GM12865 (cell line): ENCODE measurements at regions not wholly inside any gene's neighbourhood (a gene's known extent, or its start where the extent isn't known, plus 50 kb on each side); places are given as distances from the start of the nearest gene placed in this dataset.
"Not testable (repeated sequence)": the region's sequence is repeated elsewhere in the genome, so short reads cannot be mapped to it uniquely, and the experiment has no call there.

Source experiments
- DNase-seq: peaks from one replicate; pipeline ENCODE4 v3.0.0; 2010; ENCODE audit warnings: low read depth
- H3K4me3 ChIP-seq: 2 replicates; pipeline ENCODE4 v1.5.1; 2011; ENCODE audit warnings: mild to moderate bottlenecking, low read depth, low read length, control low read depth
- CTCF ChIP-seq: IDR thresholded peaks from 2 replicates; pipeline ENCODE4 v1.5.1; 2011; ENCODE audit warnings: low read length, control low read depth, low read depth, inconsistent platforms; ENCODE audit not compliant: insufficient read depth; ENCODE audit errors: missing control alignments

GRCh38 chr4:153096344-153096743, 107.9 kb upstream of the TRIM2 start:
- TF ChIP-seq CTCF = no peak
- no peak overlapping the region for H3K4me3 ChIP-seq
- DNase-seq = no peak

GRCh38 chr4:153098427-153098826, 105.8 kb upstream of the TRIM2 start:
- no peak for TF ChIP-seq CTCF
- no peak for DNase-seq
- H3K4me3 ChIP-seq = no peak overlapping the region

GRCh38 chr4:153099391-153100140, 104.7 kb upstream of the TRIM2 start:
- H3K4me3 ChIP-seq = no peak overlapping the region
- no peak for TF ChIP-seq CTCF
- no peak for DNase-seq

- not testable (repeated sequence) for DNase-seq, H3K4me3 ChIP-seq
Observed at GRCh38 chr4:153106736-153107135, 97.5 kb upstream of the TRIM2 start.

- no peak overlapping the region for H3K4me3 ChIP-seq
- DNase-seq = no peak
- no peak for TF ChIP-seq CTCF
Observed at GRCh38 chr4:153107246-153107645, 97.0 kb upstream of the TRIM2 start.

- DNase-seq = no peak
- no peak for TF ChIP-seq CTCF
- no peak overlapping the region for H3K4me3 ChIP-seq
Observed at GRCh38 chr4:153109296-153109849, 94.9 kb upstream of the TRIM2 start.

- H3K4me3 ChIP-seq = no peak overlapping the region
- TF ChIP-seq CTCF = no peak
- DNase-seq = no peak
Observed at GRCh38 chr4:153110739-153111138, 93.5 kb upstream of the TRIM2 start.
